NCI-H2171 treated with DMSO at 0.1 percent for 48 hours (cell line): ENCODE measurements at regions not wholly inside any gene's neighbourhood (a gene's known extent, or its start where the extent isn't known, plus 50 kb on each side); places are given as distances from the start of the nearest gene placed in this dataset.

Source experiments
- DNase-seq: peaks from one replicate; lab custom pipeline; 2025; lab: John Stamatoyannopoulos, UW

GRCh38 chr6:169891421-169891820 lies 140.0 kb downstream of the ERMARD start:
- no peak for DNase-seq

- no peak for DNase-seq
These were observed 139.5 kb downstream of the ERMARD start for GRCh38 chr6:169890901-169891300.

GRCh38 chr6:169890049-169890448 lies 138.6 kb downstream of the ERMARD start:
- no peak for DNase-seq

- DNase-seq = no peak
These were observed 136.2 kb downstream of the ERMARD start for GRCh38 chr6:169887529-169888140.

- no peak for DNase-seq
These were observed 135.3 kb downstream of the ERMARD start for GRCh38 chr6:169886631-169887227.

GRCh38 chr6:169885831-169886230 lies 134.4 kb downstream of the ERMARD start:
- no peak for DNase-seq

- DNase-seq = no peak
These were observed 133.7 kb downstream of the ERMARD start for GRCh38 chr6:169885131-169885530.

GRCh38 chr6:169884158-169884557 lies 132.7 kb downstream of the ERMARD start:
- no peak for DNase-seq

GRCh38 chr6:169883316-169883715 lies 131.9 kb downstream of the ERMARD start:
- DNase-seq = no peak

GRCh38 chr6:169881976-169882375 lies 130.6 kb downstream of the ERMARD start:
- DNase-seq = no peak

- no peak for DNase-seq
These were observed 130.0 kb downstream of the ERMARD start for GRCh38 chr6:169881398-169881797.

- no peak for DNase-seq
These were observed 129.1 kb downstream of the ERMARD start for GRCh38 chr6:169880516-169880915.

- no peak for DNase-seq
These were observed 117.9 kb downstream of the ERMARD start for GRCh38 chr6:169869301-169869700.

- DNase-seq = no peak
These were observed 117.0 kb downstream of the ERMARD start for GRCh38 chr6:169868458-169868857.

GRCh38 chr6:169867751-169868191 lies 116.3 kb downstream of the ERMARD start:
- no peak for DNase-seq

- no peak for DNase-seq
These were observed 115.5 kb downstream of the ERMARD start for GRCh38 chr6:169866668-169867521.

GRCh38 chr6:169866140-169866534 lies 114.7 kb downstream of the ERMARD start:
- no peak for DNase-seq

- DNase-seq = no peak
These were observed 114.1 kb downstream of the ERMARD start for GRCh38 chr6:169865346-169866139.

GRCh38 chr6:169864148-169865020 lies 113.0 kb downstream of the ERMARD start:
- peak; percentile 95 for DNase-seq

- no peak for DNase-seq
These were observed 112.3 kb downstream of the ERMARD start for GRCh38 chr6:169863710-169864109.

GRCh38 chr6:169862892-169863525 lies 111.6 kb downstream of the ERMARD start:
- peak; percentile 38 for DNase-seq
